Keratinocyte (primary cell): ENCODE measurements at regions not wholly inside any gene's neighbourhood (a gene's known extent, or its start where the extent isn't known, plus 50 kb on each side); places are given as distances from the start of the nearest gene placed in this dataset.

Source experiments
- DNase-seq: peaks from one replicate; pipeline ENCODE4 v3.0.0-alpha.2; 2011; ENCODE audit warnings: low read depth, missing footprints, low spot score
- FAIRE-seq: peaks from 2 replicates; lab custom pipeline; 2011; peaks lifted over from hg19 to GRCh38; lab: Jason Lieb, UNC
- H2AFZ ChIP-seq: 2 replicates; pipeline ENCODE4 v1.6.0; 2012; ENCODE audit warnings: low read length, control low read depth, inconsistent platforms; ENCODE audit not compliant: control insufficient read depth
- H3K27ac ChIP-seq: 2 replicates; pipeline ENCODE4 v1.5.1; 2011; ENCODE audit warnings: low read length; ENCODE audit not compliant: control insufficient read depth, insufficient read depth
- H3K27me3 ChIP-seq: 3 replicates; pipeline ENCODE4 v1.6.0; 2011; ENCODE audit warnings: low read length; ENCODE audit not compliant: control insufficient read depth, insufficient read depth; ENCODE audit errors: extremely low read depth
- H3K36me3 ChIP-seq, 2 experiments: 2 replicates in 1 of 2; 3 replicates in 1 of 2; pipeline ENCODE4 v1.5.1; 2011; ENCODE audit warnings: low read length in 2 of 2, mild to moderate bottlenecking in 1 of 2; ENCODE audit not compliant: control insufficient read depth in 2 of 2, insufficient read depth in 2 of 2; ENCODE audit errors: extremely low read depth in 1 of 2
- H3K4me1 ChIP-seq: 3 replicates; pipeline ENCODE4 v1.5.1; 2011; ENCODE audit warnings: low read length; ENCODE audit not compliant: control insufficient read depth, insufficient read depth; ENCODE audit errors: extremely low read depth
- H3K4me2 ChIP-seq: 3 replicates; pipeline ENCODE4 v1.6.0; 2011; ENCODE audit warnings: low read depth, low read length; ENCODE audit not compliant: control insufficient read depth, insufficient read depth; ENCODE audit errors: extremely low read depth
- H3K4me3 ChIP-seq, 3 experiments: fragments of 200-600 bp in 1 of 3; sonication (generic) in 1 of 3; 2 replicates in 2 of 3; 3 replicates in 1 of 3; pipeline ENCODE4 v1.5.1; 2011 to 2016; ENCODE audit warnings: low read length in 3 of 3, mild to moderate bottlenecking in 3 of 3, control low read depth in 2 of 3, inconsistent platforms in 1 of 3, low read depth in 1 of 3, mixed read lengths in 1 of 3, mixed run types in 1 of 3, moderate library complexity in 1 of 3; ENCODE audit not compliant: control insufficient read depth in 2 of 3, insufficient read depth in 2 of 3; ENCODE audit errors: extremely low read depth in 1 of 3
- H3K79me2 ChIP-seq: 2 replicates; pipeline ENCODE4 v1.6.0; 2012; ENCODE audit warnings: low read length; ENCODE audit not compliant: control insufficient read depth, insufficient read depth
- H3K9ac ChIP-seq: 3 replicates; pipeline ENCODE4 v1.6.0; 2011; ENCODE audit warnings: low read length; ENCODE audit not compliant: control insufficient read depth, insufficient read depth; ENCODE audit errors: extremely low read depth
- H3K9me1 ChIP-seq: 3 replicates; pipeline ENCODE4 v1.6.0; 2011; ENCODE audit warnings: low read length; ENCODE audit not compliant: control insufficient read depth, insufficient read depth; ENCODE audit errors: extremely low read depth
- H3K9me3 ChIP-seq: 2 replicates; pipeline ENCODE4 v1.5.1; 2012; ENCODE audit warnings: low read depth, low read length; ENCODE audit not compliant: control insufficient read depth
- H4K20me1 ChIP-seq: 3 replicates; pipeline ENCODE4 v1.6.0; 2011; ENCODE audit warnings: low read length; ENCODE audit not compliant: control insufficient read depth, insufficient read depth; ENCODE audit errors: extremely low read depth
- EZH2 ChIP-seq: IDR thresholded peaks from one replicate; pipeline ENCODE4 v1.6.1; 2012; ENCODE audit warnings: inconsistent platforms, mild to moderate bottlenecking, low read length, moderate library complexity
- dilution Hi-C: fragments of 300-500 bp; cut with MboI; formaldehyde crosslinking; loops from one replicate; pipeline ENCODE4 v1.7.0; 2020; ENCODE audit warnings: low sequenced_read_pairs; ENCODE audit not compliant: extremely low pct_ligation_motif_present
- TF ChIP-seq, protein P1 (sequence below), 3 experiments: IDR thresholded peaks in 1 of 3; conservative IDR thresholded peaks in 1 of 3; optimal IDR thresholded peaks in 1 of 3; 2 replicates in 2 of 3; 3 replicates in 1 of 3; pipeline versions ENCODE3 to v1.5.1; 2011; ENCODE audit warnings: low read length in 3 of 3, mild to moderate bottlenecking in 3 of 3, moderate library complexity in 2 of 3, control low read depth in 1 of 3, inconsistent platforms in 1 of 3; ENCODE audit not compliant: insufficient read depth in 2 of 3; ENCODE audit errors: extremely low read depth in 1 of 3

DNA sequence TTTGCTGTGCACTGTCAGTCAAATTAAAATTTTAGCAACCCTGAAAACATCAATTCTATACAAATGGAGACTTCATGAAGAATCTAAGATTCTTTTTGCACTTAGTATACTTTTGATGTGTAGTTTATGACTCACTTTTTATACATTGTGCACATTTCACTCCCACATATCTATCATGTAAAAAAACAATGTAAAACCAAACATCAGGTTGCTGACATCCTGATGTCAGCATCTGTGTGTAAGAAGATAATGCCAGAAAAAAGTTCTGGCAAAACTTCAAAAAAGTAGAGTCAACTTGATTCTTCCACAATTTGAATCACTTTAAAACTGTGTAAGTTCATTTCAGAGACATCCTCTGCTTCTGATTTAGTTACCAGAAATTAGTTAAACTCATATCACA is 115.7 kb downstream of the CENPF start:
- H3K79me2 ChIP-seq, result no peaks in the 10 kb centered on the region
- FAIRE-seq (no peak), DNase-seq (no peak)
- no peak overlapping the region for H3K4me3 ChIP-seq
- no peak overlapping the region for H3K27ac ChIP-seq
- H3K4me2 ChIP-seq, result no peak overlapping the region
- dilution Hi-C loops, result no loop called here
- no peak overlapping the region for H3K9ac ChIP-seq
- no peaks in the 10 kb centered on the region for H4K20me1 ChIP-seq
- no peaks in the 10 kb centered on the region for H3K4me1 ChIP-seq
- H3K27me3 ChIP-seq, result no peaks in the 10 kb centered on the region
- no peaks in the 10 kb centered on the region for H3K36me3 ChIP-seq
- no peaks in the 10 kb centered on the region for H3K9me1 ChIP-seq
- no peak overlapping the region for H2AFZ ChIP-seq
- H3K9me3 ChIP-seq, result no peaks in the 10 kb centered on the region
- TF ChIP-seq, protein P1, sequence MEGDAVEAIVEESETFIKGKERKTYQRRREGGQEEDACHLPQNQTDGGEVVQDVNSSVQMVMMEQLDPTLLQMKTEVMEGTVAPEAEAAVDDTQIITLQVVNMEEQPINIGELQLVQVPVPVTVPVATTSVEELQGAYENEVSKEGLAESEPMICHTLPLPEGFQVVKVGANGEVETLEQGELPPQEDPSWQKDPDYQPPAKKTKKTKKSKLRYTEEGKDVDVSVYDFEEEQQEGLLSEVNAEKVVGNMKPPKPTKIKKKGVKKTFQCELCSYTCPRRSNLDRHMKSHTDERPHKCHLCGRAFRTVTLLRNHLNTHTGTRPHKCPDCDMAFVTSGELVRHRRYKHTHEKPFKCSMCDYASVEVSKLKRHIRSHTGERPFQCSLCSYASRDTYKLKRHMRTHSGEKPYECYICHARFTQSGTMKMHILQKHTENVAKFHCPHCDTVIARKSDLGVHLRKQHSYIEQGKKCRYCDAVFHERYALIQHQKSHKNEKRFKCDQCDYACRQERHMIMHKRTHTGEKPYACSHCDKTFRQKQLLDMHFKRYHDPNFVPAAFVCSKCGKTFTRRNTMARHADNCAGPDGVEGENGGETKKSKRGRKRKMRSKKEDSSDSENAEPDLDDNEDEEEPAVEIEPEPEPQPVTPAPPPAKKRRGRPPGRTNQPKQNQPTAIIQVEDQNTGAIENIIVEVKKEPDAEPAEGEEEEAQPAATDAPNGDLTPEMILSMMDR (optimal IDR thresholded peaks at IDR 0.05 in 1 of 3, IDR thresholded peaks at IDR 0.05 in 1 of 3, conservative IDR thresholded peaks at IDR 0.05 in 1 of 3; ENCODE audit: extremely low read depth in 1 of 3, insufficient read depth in 2 of 3, low read length in 3 of 3), result no peak
- no peak for TF ChIP-seq EZH2

DNA sequence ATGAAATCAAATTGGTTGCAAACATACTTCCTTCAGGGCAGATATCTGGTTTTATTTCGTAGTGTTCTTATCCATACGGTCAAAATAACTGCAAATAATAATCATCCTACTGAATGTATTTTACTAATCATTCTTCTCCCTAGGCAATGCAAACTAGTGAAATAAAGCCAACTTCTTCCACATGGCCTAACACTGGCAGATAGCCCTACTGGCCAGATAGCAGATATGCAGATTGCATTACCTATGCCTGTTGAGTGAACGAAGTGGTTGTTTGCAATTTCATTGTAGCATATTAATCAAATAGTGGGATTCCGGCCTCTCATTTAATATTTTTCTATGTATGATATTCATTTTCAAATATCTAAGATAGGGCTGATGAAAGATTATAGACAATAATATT is 116.2 kb downstream of the CENPF start:
- Histone ChIP-seq H3K4me2 (no peak overlapping the region), H3K4me3 (no peak overlapping the region), H3K9me3 (no peaks in the 10 kb centered on the region), H4K20me1 (no peaks in the 10 kb centered on the region), H3K9me1 (no peaks in the 10 kb centered on the region), H3K27ac (no peak overlapping the region), H2AFZ (no peak overlapping the region), H3K9ac (no peak overlapping the region), H3K79me2 (no peaks in the 10 kb centered on the region), H3K4me1 (no peaks in the 10 kb centered on the region), H3K36me3 (no peaks in the 10 kb centered on the region), H3K27me3 (no peaks in the 10 kb centered on the region)
- dilution Hi-C loops, result no loop called here
- DNase-seq (no peak), FAIRE-seq (no peak)
- TF ChIP-seq, protein P1 (optimal IDR thresholded peaks at IDR 0.05 in 1 of 3, IDR thresholded peaks at IDR 0.05 in 1 of 3, conservative IDR thresholded peaks at IDR 0.05 in 1 of 3; ENCODE audit: extremely low read depth in 1 of 3, insufficient read depth in 2 of 3, low read length in 3 of 3), result peak in 1 of 3 experiments; percentile 21
- no peak for TF ChIP-seq EZH2
